Bronchial epithelial cell (primary cell): ENCODE measurements at regions not wholly inside any gene's neighbourhood (a gene's known extent, or its start where the extent isn't known, plus 50 kb on each side); places are given as distances from the start of the nearest gene placed in this dataset.
"Not testable (repeated sequence)": the region's sequence is repeated elsewhere in the genome, so short reads cannot be mapped to it uniquely, and the experiment has no call there.

Source experiments
- DNase-seq: peaks from one replicate; pipeline ENCODE4 v3.0.0-alpha.2; 2010; ENCODE audit warnings: low read depth
- FAIRE-seq: peaks from 2 replicates; lab custom pipeline; 2011; peaks lifted over from hg19 to GRCh38; lab: Jason Lieb, UNC
- H3K27me3 ChIP-seq: 2 replicates; pipeline ENCODE4 v1.5.1; 2011; ENCODE audit warnings: low read length; ENCODE audit not compliant: control insufficient read depth, insufficient read depth
- H3K36me3 ChIP-seq: 2 replicates; pipeline ENCODE4 v1.5.1; 2011; ENCODE audit warnings: low read length; ENCODE audit not compliant: control insufficient read depth, insufficient read depth
- H3K4me3 ChIP-seq: 2 replicates; pipeline ENCODE4 v1.5.1; 2011; ENCODE audit warnings: mild to moderate bottlenecking, low read depth, low read length, control low read depth
- TF ChIP-seq, protein P1 (sequence below): IDR thresholded peaks from 2 replicates; pipeline ENCODE4 v1.5.1; 2011; ENCODE audit warnings: mild to moderate bottlenecking, moderate library complexity, low read length, control low read depth, inconsistent platforms; ENCODE audit not compliant: insufficient read depth, severe bottlenecking

DNA sequence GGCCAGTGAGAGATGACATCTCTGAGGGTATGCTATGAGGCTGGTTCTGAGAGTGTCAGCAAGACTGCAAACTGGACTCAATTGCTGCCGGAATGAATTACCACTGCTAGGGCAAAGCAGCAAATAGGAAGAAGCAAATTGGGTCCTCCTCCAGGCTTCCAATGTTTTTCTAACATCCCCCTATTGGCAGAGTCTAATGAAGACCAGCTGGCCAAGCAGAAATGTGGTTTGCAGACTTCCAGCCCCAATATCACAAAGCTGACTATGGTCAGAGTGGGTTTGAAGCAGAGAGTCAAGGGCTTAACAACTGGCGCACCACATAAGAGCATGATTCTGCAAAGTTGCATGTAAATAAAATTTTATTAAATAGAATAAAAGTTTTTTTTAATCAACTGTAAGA lies 225.4 kb upstream of the GLRA2 start:
- FAIRE-seq (no peak), DNase-seq (no peak)
- H3K27me3 ChIP-seq: no peaks in the 10 kb centered on the region
- TF ChIP-seq, protein P1, sequence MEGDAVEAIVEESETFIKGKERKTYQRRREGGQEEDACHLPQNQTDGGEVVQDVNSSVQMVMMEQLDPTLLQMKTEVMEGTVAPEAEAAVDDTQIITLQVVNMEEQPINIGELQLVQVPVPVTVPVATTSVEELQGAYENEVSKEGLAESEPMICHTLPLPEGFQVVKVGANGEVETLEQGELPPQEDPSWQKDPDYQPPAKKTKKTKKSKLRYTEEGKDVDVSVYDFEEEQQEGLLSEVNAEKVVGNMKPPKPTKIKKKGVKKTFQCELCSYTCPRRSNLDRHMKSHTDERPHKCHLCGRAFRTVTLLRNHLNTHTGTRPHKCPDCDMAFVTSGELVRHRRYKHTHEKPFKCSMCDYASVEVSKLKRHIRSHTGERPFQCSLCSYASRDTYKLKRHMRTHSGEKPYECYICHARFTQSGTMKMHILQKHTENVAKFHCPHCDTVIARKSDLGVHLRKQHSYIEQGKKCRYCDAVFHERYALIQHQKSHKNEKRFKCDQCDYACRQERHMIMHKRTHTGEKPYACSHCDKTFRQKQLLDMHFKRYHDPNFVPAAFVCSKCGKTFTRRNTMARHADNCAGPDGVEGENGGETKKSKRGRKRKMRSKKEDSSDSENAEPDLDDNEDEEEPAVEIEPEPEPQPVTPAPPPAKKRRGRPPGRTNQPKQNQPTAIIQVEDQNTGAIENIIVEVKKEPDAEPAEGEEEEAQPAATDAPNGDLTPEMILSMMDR: no peak
- H3K36me3 ChIP-seq: no peaks in the 10 kb centered on the region
- H3K4me3 ChIP-seq: no peak overlapping the region

GRCh38 chrX:14302561-14302960 lies 226.8 kb upstream of the GLRA2 start:
- not testable (repeated sequence) for H3K27me3 ChIP-seq, DNase-seq, H3K36me3 ChIP-seq, H3K4me3 ChIP-seq, FAIRE-seq

DNA sequence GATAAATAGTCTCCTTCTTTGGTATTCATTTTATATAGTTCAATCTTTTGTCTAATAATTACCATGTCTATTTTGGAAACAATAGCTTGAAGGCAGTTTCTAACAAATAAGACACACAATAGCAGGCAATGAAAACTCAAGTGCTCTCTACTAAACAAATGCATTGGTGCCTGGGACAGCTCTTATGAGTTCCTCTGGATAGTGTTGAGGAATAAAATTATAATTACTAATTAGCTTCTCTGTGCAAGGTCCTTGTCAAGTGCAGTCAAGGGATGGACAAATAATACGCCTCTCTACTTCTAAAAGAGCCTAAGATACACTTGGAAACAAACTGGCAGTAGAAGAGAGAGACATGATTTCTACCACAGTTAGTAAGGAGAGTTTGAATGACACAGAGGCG lies 229.0 kb upstream of the GLRA2 start:
- no peak for FAIRE-seq
- DNase-seq: no peak
- Histone ChIP-seq H3K27me3 (no peaks in the 10 kb centered on the region), H3K4me3 (no peak overlapping the region), H3K36me3 (no peaks in the 10 kb centered on the region)
- TF ChIP-seq, protein P1: no peak

DNA sequence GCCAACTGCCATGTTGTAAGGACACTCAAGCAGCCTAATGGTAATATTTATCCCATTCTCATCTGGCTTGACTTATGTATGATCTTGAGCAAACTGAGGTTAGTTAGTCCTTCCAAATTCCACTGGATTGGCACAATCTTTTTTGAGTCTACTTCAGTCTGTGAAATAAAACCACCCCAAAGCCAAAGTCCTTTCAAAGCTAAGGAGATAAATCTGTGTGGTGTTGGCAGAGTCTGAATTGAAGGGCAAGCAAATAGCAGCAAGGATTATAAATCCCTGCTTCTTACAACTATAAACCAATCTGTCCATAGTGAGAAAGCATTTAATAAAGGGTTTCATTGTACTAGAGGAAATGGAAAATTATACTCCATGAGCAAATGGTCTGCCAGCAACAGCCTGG lies 233.9 kb upstream of the GLRA2 start:
- DNase-seq (no peak), FAIRE-seq (no peak)
- TF ChIP-seq, protein P1: no peak
- Histone ChIP-seq H3K27me3 (no peaks in the 10 kb centered on the region), H3K4me3 (no peak overlapping the region), H3K36me3 (no peaks in the 10 kb centered on the region)

GRCh38 chrX:14291666-14292500 lies 237.5 kb upstream of the GLRA2 start:
- Histone ChIP-seq H3K4me3 (no peak overlapping the region), H3K36me3 (no peaks in the 10 kb centered on the region), H3K27me3 (no peaks in the 10 kb centered on the region)
- FAIRE-seq (no peak), DNase-seq (no peak)
- TF ChIP-seq, protein P1: no peak

DNA sequence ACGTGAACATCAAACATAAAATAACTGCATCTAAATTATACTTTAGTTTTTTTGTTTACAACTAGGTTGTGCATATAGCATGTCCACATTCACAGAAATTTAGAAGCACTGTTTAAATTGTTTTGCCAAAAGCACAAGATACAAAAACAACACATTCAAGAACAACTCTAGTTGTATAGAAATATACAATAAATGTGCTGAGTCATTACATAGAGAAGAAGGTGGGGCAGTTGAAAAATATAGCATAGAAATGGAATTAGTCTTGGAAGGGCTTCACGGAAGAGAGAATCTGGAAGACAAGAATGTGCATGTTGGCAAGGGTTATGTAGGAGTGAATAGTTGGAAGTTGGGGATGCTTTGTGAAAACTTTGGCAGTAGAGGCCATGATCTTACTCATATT lies 239.0 kb upstream of the GLRA2 start:
- Histone ChIP-seq H3K36me3 (no peaks in the 10 kb centered on the region), H3K27me3 (no peaks in the 10 kb centered on the region), H3K4me3 (no peak overlapping the region)
- DNase-seq (peak; percentile 2), FAIRE-seq (no peak)
- TF ChIP-seq, protein P1: no peak
